NCI-H128 (cell line): ENCODE measurements at regions not wholly inside any gene's neighbourhood (a gene's known extent, or its start where the extent isn't known, plus 50 kb on each side); places are given as distances from the start of the nearest gene placed in this dataset.

Experiments
- DNase-seq: peaks from one replicate; lab custom pipeline; 2025; ENCODE audit not compliant: unreplicated experiment; lab: John Stamatoyannopoulos, UW

- no peak for DNase-seq
Observed at GRCh38 chr12:132439333-132439904, 50.5 kb upstream of the FBRSL1 start.

GRCh38 chr12:132438726-132439125 is 51.2 kb upstream of the FBRSL1 start:
- DNase-seq = no peak

- DNase-seq = no peak
Observed at GRCh38 chr12:132437943-132438700, 51.8 kb upstream of the FBRSL1 start.

GRCh38 chr12:132437252-132437932 is 52.6 kb upstream of the FBRSL1 start:
- no peak for DNase-seq

- no peak for DNase-seq
Observed at GRCh38 chr12:132436791-132437251, 53.1 kb upstream of the FBRSL1 start.

- DNase-seq = no peak
Observed at GRCh38 chr12:132435486-132436187, 54.3 kb upstream of the FBRSL1 start.

- no peak for DNase-seq
Observed at GRCh38 chr12:132433641-132434395, 56.1 kb upstream of the FBRSL1 start.

- DNase-seq = no peak
Observed at GRCh38 chr12:132432721-132433577, 57.0 kb upstream of the FBRSL1 start.

GRCh38 chr12:132432126-132432705 is 57.7 kb upstream of the FBRSL1 start:
- no peak for DNase-seq

- no peak for DNase-seq
Observed at GRCh38 chr12:132430838-132431774, 58.8 kb upstream of the FBRSL1 start.

- peak; percentile 82 for DNase-seq
Observed at GRCh38 chr12:132429946-132430643, 59.9 kb upstream of the FBRSL1 start.

GRCh38 chr12:132429602-132429945 is 60.4 kb upstream of the FBRSL1 start:
- DNase-seq = no peak

GRCh38 chr12:132428936-132429601 is 60.9 kb upstream of the FBRSL1 start:
- no peak for DNase-seq

- DNase-seq = no peak
Observed at GRCh38 chr12:132427999-132428935, 61.7 kb upstream of the FBRSL1 start.

GRCh38 chr12:132427174-132427768 is 62.7 kb upstream of the FBRSL1 start:
- no peak for DNase-seq
